ENCODE measurements at regions not wholly inside any gene's neighbourhood (a gene's known extent, or its start where the extent isn't known, plus 50 kb on each side); places are given as distances from the start of the nearest gene placed in this dataset.

DNA sequence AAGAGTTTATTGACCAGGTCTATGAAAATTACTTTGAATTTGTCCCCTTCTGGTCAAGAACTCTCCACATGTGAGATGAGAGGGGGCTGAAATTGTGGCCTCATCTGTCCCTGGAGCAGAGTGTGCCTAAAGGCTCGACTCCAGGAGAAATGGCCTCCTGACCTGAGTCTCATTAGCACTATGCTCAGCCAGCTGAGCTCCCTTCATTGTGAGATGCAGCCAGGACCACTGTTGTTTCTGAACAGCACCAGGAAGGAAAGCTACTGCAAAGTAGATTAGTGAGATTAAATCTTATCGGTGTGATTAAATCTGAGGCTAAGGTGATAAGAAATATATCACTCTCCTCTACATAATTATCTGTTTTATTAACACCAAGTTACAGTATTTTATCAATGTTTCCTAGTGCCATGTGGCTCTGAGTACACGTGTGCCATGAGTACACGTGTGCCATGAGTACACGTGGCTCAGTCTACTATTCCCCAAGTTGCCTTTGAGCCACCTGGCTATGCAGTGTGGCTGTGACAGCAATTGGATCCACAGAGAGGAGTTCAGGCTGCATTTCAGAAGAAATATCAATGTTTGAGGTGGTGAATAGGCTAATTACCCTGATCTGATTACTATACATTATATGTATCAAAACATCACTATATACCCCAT lies 126.9 kb downstream of the IPMK start:
- no peak overlapping the region for H3K4me3 ChIP-seq (ENCODE audit: low read length)
- DNase-seq (ENCODE audit: low read depth) = no peak
- TF ChIP-seq, protein P1, sequence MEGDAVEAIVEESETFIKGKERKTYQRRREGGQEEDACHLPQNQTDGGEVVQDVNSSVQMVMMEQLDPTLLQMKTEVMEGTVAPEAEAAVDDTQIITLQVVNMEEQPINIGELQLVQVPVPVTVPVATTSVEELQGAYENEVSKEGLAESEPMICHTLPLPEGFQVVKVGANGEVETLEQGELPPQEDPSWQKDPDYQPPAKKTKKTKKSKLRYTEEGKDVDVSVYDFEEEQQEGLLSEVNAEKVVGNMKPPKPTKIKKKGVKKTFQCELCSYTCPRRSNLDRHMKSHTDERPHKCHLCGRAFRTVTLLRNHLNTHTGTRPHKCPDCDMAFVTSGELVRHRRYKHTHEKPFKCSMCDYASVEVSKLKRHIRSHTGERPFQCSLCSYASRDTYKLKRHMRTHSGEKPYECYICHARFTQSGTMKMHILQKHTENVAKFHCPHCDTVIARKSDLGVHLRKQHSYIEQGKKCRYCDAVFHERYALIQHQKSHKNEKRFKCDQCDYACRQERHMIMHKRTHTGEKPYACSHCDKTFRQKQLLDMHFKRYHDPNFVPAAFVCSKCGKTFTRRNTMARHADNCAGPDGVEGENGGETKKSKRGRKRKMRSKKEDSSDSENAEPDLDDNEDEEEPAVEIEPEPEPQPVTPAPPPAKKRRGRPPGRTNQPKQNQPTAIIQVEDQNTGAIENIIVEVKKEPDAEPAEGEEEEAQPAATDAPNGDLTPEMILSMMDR (conservative IDR thresholded peaks at IDR 0.05; ENCODE audit: low read length) = no peak

DNA sequence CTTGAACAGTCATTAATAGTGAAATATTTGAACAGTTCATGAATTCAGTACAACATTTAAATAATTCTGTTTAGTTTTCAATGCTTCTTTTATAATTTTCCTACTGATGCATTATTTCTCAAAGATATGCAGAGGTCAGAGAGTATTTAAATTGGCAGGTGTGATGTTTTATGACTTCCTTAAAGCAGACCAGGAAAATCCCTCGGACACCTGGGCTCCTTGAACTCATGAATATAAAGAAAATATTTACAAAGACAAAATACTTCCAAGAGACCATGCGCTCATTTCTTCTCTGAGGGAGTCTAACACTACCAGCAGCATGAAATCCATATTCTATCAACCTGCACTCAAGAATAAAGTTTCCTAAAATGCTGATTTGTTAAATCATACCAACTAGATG lies 127.6 kb downstream of the IPMK start:
- DNase-seq (ENCODE audit: low read depth) = no peak
- no peak overlapping the region for H3K4me3 ChIP-seq (ENCODE audit: low read length)
- TF ChIP-seq, protein P1 (conservative IDR thresholded peaks at IDR 0.05; ENCODE audit: low read length) = no peak

DNA sequence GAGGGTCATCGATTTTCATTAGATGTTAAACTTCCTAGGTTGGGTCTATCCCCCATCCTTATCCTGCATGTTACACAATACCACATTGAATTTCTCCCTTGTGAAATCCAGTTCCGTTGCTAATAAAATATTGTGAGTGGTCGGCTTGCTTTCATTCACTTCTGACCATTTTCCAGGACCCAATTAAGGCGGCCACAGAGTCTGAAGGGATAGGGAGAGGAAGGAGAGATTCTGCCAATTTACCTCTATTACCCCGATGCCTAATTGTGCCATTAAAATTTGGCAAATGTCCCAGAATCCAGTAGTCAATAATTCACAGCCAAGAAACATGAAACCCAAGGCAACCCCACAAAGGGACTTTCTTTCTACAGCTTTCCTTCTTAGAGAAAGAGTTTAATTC lies 129.9 kb downstream of the IPMK start:
- TF ChIP-seq, protein P1 (conservative IDR thresholded peaks at IDR 0.05; ENCODE audit: low read length) = no peak
- H3K4me3 ChIP-seq (ENCODE audit: low read length) = no peak overlapping the region
- no peak for DNase-seq (ENCODE audit: low read depth)

DNA sequence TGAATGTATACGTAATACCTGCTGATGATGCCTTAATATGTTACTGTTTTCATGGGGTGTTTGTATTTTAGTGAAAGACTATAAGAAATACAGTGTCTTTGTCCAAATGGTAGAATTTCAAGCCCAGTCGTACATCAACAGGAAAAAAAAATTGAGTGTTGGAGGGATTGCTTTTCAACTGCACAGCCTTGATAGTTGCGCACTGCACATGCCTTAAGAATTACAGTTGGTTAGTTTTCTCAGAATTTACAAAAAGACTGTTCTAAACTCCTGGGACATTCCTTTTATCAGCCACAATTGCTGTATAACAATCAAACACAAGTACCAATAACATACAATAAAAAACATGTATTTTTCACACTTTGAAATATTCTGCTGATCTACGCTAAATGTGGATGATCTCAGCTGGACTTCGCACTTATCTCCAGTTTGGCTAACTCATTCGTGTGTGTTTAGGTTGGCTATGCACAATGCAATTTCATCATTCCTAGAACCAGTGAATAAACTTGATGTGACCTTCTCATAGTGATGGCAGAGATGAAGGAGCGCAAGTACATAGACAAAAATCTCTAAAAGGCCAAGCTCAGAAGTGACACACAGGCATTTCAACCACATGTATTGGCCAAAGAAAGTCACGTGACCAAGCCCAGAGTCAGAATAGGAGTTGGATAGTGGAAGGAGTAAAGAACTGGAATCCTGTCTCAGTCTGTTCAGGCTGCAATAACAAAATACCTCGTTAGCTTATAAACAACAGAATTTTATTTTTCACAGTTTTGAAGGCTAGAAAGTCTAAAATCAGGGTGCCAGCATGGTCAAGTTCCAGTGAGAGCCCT lies 152.3 kb downstream of the IPMK start:
- TF ChIP-seq, protein P1 (conservative IDR thresholded peaks at IDR 0.05; ENCODE audit: low read length) = no peak
- no peak overlapping the region for H3K4me3 ChIP-seq (ENCODE audit: low read length)
- no peak for DNase-seq (ENCODE audit: low read depth)

DNA sequence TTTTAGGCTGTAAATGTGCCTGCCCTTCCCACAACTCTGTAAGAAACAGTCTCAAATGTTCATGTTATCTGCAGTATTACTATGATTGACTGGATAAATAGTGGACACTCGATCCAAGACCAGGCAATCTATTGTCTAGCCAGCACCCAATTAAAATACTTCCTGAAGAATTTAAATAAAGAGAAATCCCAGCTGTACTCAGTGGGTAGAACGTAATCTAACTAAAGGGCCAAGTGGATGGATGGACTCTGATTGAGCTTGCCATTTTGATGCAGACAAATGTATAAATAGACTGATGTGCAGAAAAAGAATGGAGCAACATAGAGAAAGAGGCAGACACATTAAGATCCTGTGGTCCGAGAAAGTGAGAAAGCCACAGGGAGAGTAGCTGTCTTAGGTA lies 158.0 kb downstream of the IPMK start:
- no peak for DNase-seq (ENCODE audit: low read depth)
- TF ChIP-seq, protein P1 (conservative IDR thresholded peaks at IDR 0.05; ENCODE audit: low read length) = no peak
- no peak overlapping the region for H3K4me3 ChIP-seq (ENCODE audit: low read length)

DNA sequence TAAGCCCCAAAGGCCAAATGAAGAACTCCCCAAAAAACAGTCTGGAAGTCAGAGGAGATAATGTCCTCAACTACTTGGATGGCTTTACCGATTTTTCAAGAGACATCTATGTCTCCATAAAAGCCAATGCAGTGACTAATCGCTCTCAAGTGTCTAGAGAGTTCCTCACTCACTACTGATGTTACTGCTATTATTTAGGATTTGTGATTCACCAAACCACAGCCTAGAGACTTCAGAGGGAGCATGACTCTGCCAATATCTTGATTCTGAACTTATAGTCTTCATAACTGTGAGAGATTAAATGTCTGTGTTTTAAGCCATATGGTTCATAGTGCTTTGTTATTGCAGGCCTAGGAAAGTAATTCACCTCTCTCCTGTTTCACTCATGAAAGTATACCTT lies 160.2 kb downstream of the IPMK start:
- H3K4me3 ChIP-seq (ENCODE audit: low read length) = no peak overlapping the region
- TF ChIP-seq, protein P1 (conservative IDR thresholded peaks at IDR 0.05; ENCODE audit: low read length) = no peak
- peak; percentile 79 for DNase-seq (ENCODE audit: low read depth)

Data from AG10803 (cell line).